GM23338 (cell line): ENCODE measurements at regions not wholly inside any gene's neighbourhood (a gene's known extent, or its start where the extent isn't known, plus 50 kb on each side); places are given as distances from the start of the nearest gene placed in this dataset.

ENCODE experiments used
- ATAC-seq: fragments of 200-7000 bp; cut with Tn5 transposase; 3 replicates; pipeline ENCODE4 v1.9.1; 2020
- DNase-seq: peaks from one replicate; pipeline ENCODE4 v3.0.0-alpha.2; 2015; ENCODE audit warnings: low spot score
- H2AFZ ChIP-seq: fragments of 200-600 bp; sonication (generic); 2 replicates; pipeline ENCODE4 v1.8.0; 2016; ENCODE audit warnings: antibody characterized with exemption, mild to moderate bottlenecking, moderate library complexity
- H3F3A ChIP-seq: fragments of 200-600 bp; sonication (generic); replicated peaks from 2 replicates; pipeline ENCODE4 v1.8.0; 2017; ENCODE audit warnings: antibody characterized with exemption, mixed run types, low read depth
- H3K27ac ChIP-seq: fragments of 200-600 bp; sonication (generic); 2 replicates; pipeline ENCODE4 v1.6.1; 2016; ENCODE audit warnings: low read depth
- H3K27me3 ChIP-seq: fragments of 200-600 bp; sonication (generic); 2 replicates; pipeline ENCODE4 v1.8.0; 2016; ENCODE audit warnings: mild to moderate bottlenecking, mixed run types, moderate library complexity; ENCODE audit not compliant: insufficient read depth
- H3K36me3 ChIP-seq: fragments of 200-600 bp; sonication (generic); 2 replicates; pipeline ENCODE4 v1.8.0; 2016; ENCODE audit warnings: mild to moderate bottlenecking; ENCODE audit not compliant: insufficient read depth
- H3K4me1 ChIP-seq: fragments of 200-600 bp; sonication (generic); 2 replicates; pipeline ENCODE4 v1.8.0; 2016; ENCODE audit warnings: mild to moderate bottlenecking, moderate library complexity; ENCODE audit not compliant: insufficient read depth
- H3K4me2 ChIP-seq: fragments of 200-600 bp; sonication (generic); 2 replicates; pipeline ENCODE4 v1.7.1; 2017; ENCODE audit warnings: mixed run types
- H3K4me3 ChIP-seq: fragments of 200-600 bp; sonication (generic); 2 replicates; pipeline ENCODE4 v1.6.1; 2016; ENCODE audit warnings: mixed run types
- H3K79me2 ChIP-seq: fragments of 200-600 bp; sonication (generic); replicated peaks from 2 replicates; pipeline ENCODE4 v1.8.0; 2017; ENCODE audit warnings: mild to moderate bottlenecking; ENCODE audit not compliant: insufficient read depth
- H3K9me2 ChIP-seq: fragments of 200-600 bp; sonication (generic); 2 replicates; pipeline ENCODE4 v1.8.0; 2017; ENCODE audit not compliant: insufficient read depth
- H4K20me1 ChIP-seq: fragments of 200-600 bp; sonication (generic); replicated peaks from 2 replicates; pipeline ENCODE4 v1.8.0; 2017; ENCODE audit warnings: mild to moderate bottlenecking; ENCODE audit not compliant: insufficient read depth
- H3K27ac Mint-ChIP-seq: 2 replicates; pipeline ENCODE4 v1.8.0; 2020; ENCODE audit warnings: inconsistent platforms, mild to moderate bottlenecking, moderate library complexity, mixed read lengths
- H3K27me3 Mint-ChIP-seq: 3 replicates; pipeline ENCODE4 v1.8.0; 2022; ENCODE audit warnings: low read depth, mild to moderate bottlenecking, moderate library complexity, mixed read lengths, inconsistent platforms; ENCODE audit not compliant: insufficient read depth, poor library complexity
- H3K36me3 Mint-ChIP-seq: 3 replicates; pipeline ENCODE4 v1.8.0; 2021; ENCODE audit warnings: low read depth, mild to moderate bottlenecking, inconsistent platforms, moderate library complexity, mixed read lengths
- H3K4me1 Mint-ChIP-seq: 3 replicates; pipeline ENCODE4 v1.8.0; 2020; ENCODE audit warnings: mild to moderate bottlenecking, inconsistent platforms, mixed read lengths
- H3K4me3 Mint-ChIP-seq: 3 replicates; pipeline ENCODE4 v1.8.0; 2021; ENCODE audit warnings: moderate library complexity, mild to moderate bottlenecking, inconsistent platforms, mixed read lengths
- H3K9me3 Mint-ChIP-seq: 3 replicates; pipeline ENCODE4 v1.8.0; 2020; ENCODE audit warnings: moderate library complexity, mild to moderate bottlenecking, inconsistent platforms, mixed read lengths
- CREB1 ChIP-seq: fragments of 250-450 bp; sonication (Bioruptor Pico); IDR thresholded peaks from 2 replicates; pipeline ENCODE4 v1.5.0; 2020; ENCODE audit warnings: low read depth, mild to moderate bottlenecking, moderate library complexity
- EZH2 ChIP-seq: fragments of 200-600 bp; sonication (generic); IDR thresholded peaks from one replicate; pipeline ENCODE4 v1.8.0; 2017; ENCODE audit warnings: antibody characterized with exemption, mild to moderate bottlenecking, low read depth; ENCODE audit not compliant: unreplicated experiment
- EZH2phosphoT487 ChIP-seq: fragments of 200-600 bp; sonication (generic); IDR thresholded peaks from one replicate; pipeline ENCODE4 v1.8.1; 2018; ENCODE audit warnings: antibody characterized with exemption; ENCODE audit not compliant: unreplicated experiment
- JUNB ChIP-seq: IDR thresholded peaks from one replicate; pipeline ENCODE4 v1.6.1; 2016; ENCODE audit warnings: antibody characterized with exemption; ENCODE audit not compliant: unreplicated experiment
- NANOG ChIP-seq: IDR thresholded peaks from 2 replicates; pipeline ENCODE4 v1.6.1; 2016; ENCODE audit warnings: antibody characterized with exemption, borderline replicate concordance
- POLR2AphosphoS5 ChIP-seq: IDR thresholded peaks from 2 replicates; pipeline ENCODE4 v1.6.1; 2016; ENCODE audit warnings: antibody characterized with exemption, low read depth
- ZNF114 ChIP-seq: fragments of 250-450 bp; sonication (Bioruptor Pico); IDR thresholded peaks from 2 replicates; pipeline ENCODE4 v1.5.0; 2020; ENCODE audit warnings: mild to moderate bottlenecking, moderate library complexity
- ZNF331 ChIP-seq: fragments of 250-450 bp; sonication (Bioruptor Pico); IDR thresholded peaks from 2 replicates; pipeline ENCODE4 v1.5.0; 2020; ENCODE audit warnings: low read depth, mild to moderate bottlenecking, moderate library complexity
- TF ChIP-seq, protein P1 (sequence below): IDR thresholded peaks from 2 replicates; pipeline ENCODE4 v1.6.1; 2016; ENCODE audit warnings: antibody characterized with exemption
- TF ChIP-seq, protein P2 (sequence below), 2 experiments: fragments of 200-600 bp in 1 of 2; sonication (generic) in 1 of 2; conservative IDR thresholded peaks; 2 replicates each; pipeline versions ENCODE4 v1.5.1 to v1.6.1; 2016 to 2017; ENCODE audit warnings: antibody characterized with exemption in 2 of 2, low read depth in 2 of 2, mild to moderate bottlenecking in 2 of 2, moderate library complexity in 1 of 2
- TF ChIP-seq, protein P3 (sequence below): IDR thresholded peaks from one replicate; pipeline ENCODE4 v1.6.1; 2018; ENCODE audit warnings: antibody characterized with exemption; ENCODE audit not compliant: unreplicated experiment

DNA sequence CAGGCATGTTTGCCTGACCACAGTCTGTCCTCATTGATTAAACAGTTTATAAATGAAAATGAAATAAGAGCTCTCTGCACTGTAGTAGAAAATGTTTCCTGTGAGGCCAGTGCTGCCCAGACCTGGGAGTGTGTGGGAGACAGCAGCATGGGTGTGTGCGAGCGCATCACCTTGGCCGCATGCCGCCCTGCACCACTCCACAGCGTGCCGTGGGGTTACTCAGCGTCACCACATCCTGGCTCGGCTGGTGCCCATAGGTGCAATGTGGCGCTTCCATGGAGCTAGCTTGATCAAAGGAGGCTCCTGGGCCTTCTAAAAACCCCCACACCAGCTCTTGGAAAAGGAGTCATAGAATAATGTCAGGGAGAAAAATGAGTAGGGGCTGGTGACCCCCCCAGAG lies 76.0 kb upstream of the EPC2 start:
- no peak overlapping the region for H3K27ac ChIP-seq
- TF ChIP-seq JUNB: no peak
- TF ChIP-seq EZH2phosphoT487: no peak
- TF ChIP-seq, protein P1, sequence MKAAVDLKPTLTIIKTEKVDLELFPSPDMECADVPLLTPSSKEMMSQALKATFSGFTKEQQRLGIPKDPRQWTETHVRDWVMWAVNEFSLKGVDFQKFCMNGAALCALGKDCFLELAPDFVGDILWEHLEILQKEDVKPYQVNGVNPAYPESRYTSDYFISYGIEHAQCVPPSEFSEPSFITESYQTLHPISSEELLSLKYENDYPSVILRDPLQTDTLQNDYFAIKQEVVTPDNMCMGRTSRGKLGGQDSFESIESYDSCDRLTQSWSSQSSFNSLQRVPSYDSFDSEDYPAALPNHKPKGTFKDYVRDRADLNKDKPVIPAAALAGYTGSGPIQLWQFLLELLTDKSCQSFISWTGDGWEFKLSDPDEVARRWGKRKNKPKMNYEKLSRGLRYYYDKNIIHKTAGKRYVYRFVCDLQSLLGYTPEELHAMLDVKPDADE: no peak
- TF ChIP-seq, protein P2, sequence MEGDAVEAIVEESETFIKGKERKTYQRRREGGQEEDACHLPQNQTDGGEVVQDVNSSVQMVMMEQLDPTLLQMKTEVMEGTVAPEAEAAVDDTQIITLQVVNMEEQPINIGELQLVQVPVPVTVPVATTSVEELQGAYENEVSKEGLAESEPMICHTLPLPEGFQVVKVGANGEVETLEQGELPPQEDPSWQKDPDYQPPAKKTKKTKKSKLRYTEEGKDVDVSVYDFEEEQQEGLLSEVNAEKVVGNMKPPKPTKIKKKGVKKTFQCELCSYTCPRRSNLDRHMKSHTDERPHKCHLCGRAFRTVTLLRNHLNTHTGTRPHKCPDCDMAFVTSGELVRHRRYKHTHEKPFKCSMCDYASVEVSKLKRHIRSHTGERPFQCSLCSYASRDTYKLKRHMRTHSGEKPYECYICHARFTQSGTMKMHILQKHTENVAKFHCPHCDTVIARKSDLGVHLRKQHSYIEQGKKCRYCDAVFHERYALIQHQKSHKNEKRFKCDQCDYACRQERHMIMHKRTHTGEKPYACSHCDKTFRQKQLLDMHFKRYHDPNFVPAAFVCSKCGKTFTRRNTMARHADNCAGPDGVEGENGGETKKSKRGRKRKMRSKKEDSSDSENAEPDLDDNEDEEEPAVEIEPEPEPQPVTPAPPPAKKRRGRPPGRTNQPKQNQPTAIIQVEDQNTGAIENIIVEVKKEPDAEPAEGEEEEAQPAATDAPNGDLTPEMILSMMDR (conservative IDR thresholded peaks at IDR 0.05; ENCODE audit: low read depth in 2 of 2): no peak
- TF ChIP-seq ZNF114 (CRISPR knock-in tag): no peak
- no peak for TF ChIP-seq CREB1 (CRISPR knock-in tag)
- TF ChIP-seq, protein P3, sequence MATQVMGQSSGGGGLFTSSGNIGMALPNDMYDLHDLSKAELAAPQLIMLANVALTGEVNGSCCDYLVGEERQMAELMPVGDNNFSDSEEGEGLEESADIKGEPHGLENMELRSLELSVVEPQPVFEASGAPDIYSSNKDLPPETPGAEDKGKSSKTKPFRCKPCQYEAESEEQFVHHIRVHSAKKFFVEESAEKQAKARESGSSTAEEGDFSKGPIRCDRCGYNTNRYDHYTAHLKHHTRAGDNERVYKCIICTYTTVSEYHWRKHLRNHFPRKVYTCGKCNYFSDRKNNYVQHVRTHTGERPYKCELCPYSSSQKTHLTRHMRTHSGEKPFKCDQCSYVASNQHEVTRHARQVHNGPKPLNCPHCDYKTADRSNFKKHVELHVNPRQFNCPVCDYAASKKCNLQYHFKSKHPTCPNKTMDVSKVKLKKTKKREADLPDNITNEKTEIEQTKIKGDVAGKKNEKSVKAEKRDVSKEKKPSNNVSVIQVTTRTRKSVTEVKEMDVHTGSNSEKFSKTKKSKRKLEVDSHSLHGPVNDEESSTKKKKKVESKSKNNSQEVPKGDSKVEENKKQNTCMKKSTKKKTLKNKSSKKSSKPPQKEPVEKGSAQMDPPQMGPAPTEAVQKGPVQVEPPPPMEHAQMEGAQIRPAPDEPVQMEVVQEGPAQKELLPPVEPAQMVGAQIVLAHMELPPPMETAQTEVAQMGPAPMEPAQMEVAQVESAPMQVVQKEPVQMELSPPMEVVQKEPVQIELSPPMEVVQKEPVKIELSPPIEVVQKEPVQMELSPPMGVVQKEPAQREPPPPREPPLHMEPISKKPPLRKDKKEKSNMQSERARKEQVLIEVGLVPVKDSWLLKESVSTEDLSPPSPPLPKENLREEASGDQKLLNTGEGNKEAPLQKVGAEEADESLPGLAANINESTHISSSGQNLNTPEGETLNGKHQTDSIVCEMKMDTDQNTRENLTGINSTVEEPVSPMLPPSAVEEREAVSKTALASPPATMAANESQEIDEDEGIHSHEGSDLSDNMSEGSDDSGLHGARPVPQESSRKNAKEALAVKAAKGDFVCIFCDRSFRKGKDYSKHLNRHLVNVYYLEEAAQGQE: no peak
- TF ChIP-seq EZH2: no peak
- no peak for TF ChIP-seq ZNF331
- H3K4me3 ChIP-seq: no peak overlapping the region
- H3K4me2 ChIP-seq: no peak overlapping the region
- H2AFZ ChIP-seq: no peak overlapping the region
- Mint-ChIP-seq H3K9me3 (peaks cover 2% of the 10 kb centered on the region; the same call in 2 of the 3 replicates), H3K36me3 (no peaks in the 10 kb centered on the region), H3K4me1 (no peaks in the 10 kb centered on the region; the same call in 2 of the 3 replicates), H3K4me3 (no peak overlapping the region), H3K27ac (no peak overlapping the region), H3K27me3 (peaks cover 2% of the 10 kb centered on the region)
- H3K9me2 ChIP-seq: no peaks in the 10 kb centered on the region
- no peaks in the 10 kb centered on the region for H3K36me3 ChIP-seq
- H4K20me1 ChIP-seq: no peaks in the 10 kb centered on the region
- DNase-seq (no peak), ATAC-seq (no peak)
- H3F3A ChIP-seq: no peaks in the 10 kb centered on the region
- H3K4me1 ChIP-seq: no peaks in the 10 kb centered on the region
- H3K79me2 ChIP-seq: no peaks in the 10 kb centered on the region
- H3K27me3 ChIP-seq: no peaks in the 10 kb centered on the region

DNA sequence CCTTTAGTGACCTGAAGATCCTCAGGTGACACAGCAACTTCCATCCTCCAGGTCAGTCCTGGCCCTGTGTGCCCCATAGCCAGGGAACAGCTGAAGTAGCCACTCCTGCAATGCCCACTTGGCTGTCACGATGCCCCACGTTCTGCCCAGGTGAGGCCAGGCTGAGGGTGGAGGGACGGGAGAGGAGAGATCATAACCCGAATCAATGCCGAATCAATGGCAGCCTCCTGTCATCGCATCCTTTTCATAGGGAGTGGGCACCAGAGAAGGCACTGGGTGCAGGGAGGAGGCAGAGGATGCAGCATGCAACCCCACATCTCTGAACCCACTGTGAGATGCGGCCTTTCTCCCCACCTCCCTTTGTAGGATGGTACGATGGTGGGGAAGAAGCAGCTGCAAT lies 75.3 kb upstream of the EPC2 start:
- H3K9me2 ChIP-seq: no peaks in the 10 kb centered on the region

More for the DNA sequence above, 75.3 kb upstream of the EPC2 start:
- H3K4me3 Mint-ChIP-seq: no peak overlapping the region
- no peaks in the 10 kb centered on the region for H4K20me1 ChIP-seq
- H3K9me3 Mint-ChIP-seq: peaks cover 2% of the 10 kb centered on the region; the same call in 2 of the 3 replicates
- H3K4me2 ChIP-seq: no peak overlapping the region
- H3K4me3 ChIP-seq: no peak overlapping the region
- H2AFZ ChIP-seq: no peak overlapping the region
- DNase-seq (no peak), ATAC-seq (no peak)
- H3K4me1 ChIP-seq: no peaks in the 10 kb centered on the region
- H3K36me3 ChIP-seq: no peaks in the 10 kb centered on the region
- H3K36me3 Mint-ChIP-seq: no peaks in the 10 kb centered on the region
- no peaks in the 10 kb centered on the region; the same call in 2 of the 3 replicates for H3K4me1 Mint-ChIP-seq
- H3K27me3 Mint-ChIP-seq: peaks cover 2% of the 10 kb centered on the region
- no peaks in the 10 kb centered on the region for H3F3A ChIP-seq
- no peaks in the 10 kb centered on the region for H3K27me3 ChIP-seq
- H3K27ac ChIP-seq: no peak overlapping the region
- no peaks in the 10 kb centered on the region for H3K79me2 ChIP-seq
- TF ChIP-seq ZNF114 (CRISPR knock-in tag) (no peak), EZH2 (no peak), CREB1 (CRISPR knock-in tag) (no peak), JUNB (no peak), NANOG (no peak), ZNF331 (no peak), POLR2AphosphoS5 (no peak)
- TF ChIP-seq, protein P1: no peak
- TF ChIP-seq, protein P2 (conservative IDR thresholded peaks at IDR 0.05; ENCODE audit: low read depth in 2 of 2): no peak
- H3K27ac Mint-ChIP-seq: no peak overlapping the region
